Fibroblast of lung (primary cell): ENCODE measurements at regions not wholly inside any gene's neighbourhood (a gene's known extent, or its start where the extent isn't known, plus 50 kb on each side); places are given as distances from the start of the nearest gene placed in this dataset.
"Not testable (repeated sequence)": the region's sequence is repeated elsewhere in the genome, so short reads cannot be mapped to it uniquely, and the experiment has no call there.

Experiments used
- DNase-seq, 2 donors: peaks; one replicate each; pipeline versions ENCODE4 v3.0.0 to v3.0.0-alpha.2; 2010; ENCODE audit warnings: low read depth in 2 of 2
- H2AFZ ChIP-seq: 2 replicates; pipeline ENCODE4 v1.5.1; 2012; ENCODE audit warnings: low read length, control low read depth, inconsistent platforms
- H3K27ac ChIP-seq: 2 replicates; pipeline ENCODE4 v1.5.1; 2011; ENCODE audit warnings: low read length, control low read depth; ENCODE audit not compliant: insufficient read depth
- H3K27me3 ChIP-seq: 2 replicates; pipeline ENCODE4 v1.5.1; 2011; ENCODE audit warnings: mild to moderate bottlenecking, low read length; ENCODE audit not compliant: control insufficient read depth, insufficient read depth
- H3K36me3 ChIP-seq: 2 replicates; pipeline ENCODE4 v1.5.1; 2011; ENCODE audit warnings: low read length; ENCODE audit not compliant: control insufficient read depth, insufficient read depth
- H3K4me1 ChIP-seq: 2 replicates; pipeline ENCODE4 v1.5.1; 2011; ENCODE audit warnings: low read length; ENCODE audit not compliant: control insufficient read depth, insufficient read depth; ENCODE audit errors: extremely low read depth
- H3K4me2 ChIP-seq: 2 replicates; pipeline ENCODE4 v1.5.1; 2011; ENCODE audit warnings: low read length, control low read depth; ENCODE audit not compliant: insufficient read depth; ENCODE audit errors: extremely low read depth
- H3K4me3 ChIP-seq, 4 experiments: fragments of 200-600 bp in 1 of 4; sonication (generic) in 1 of 4; replicated peaks in 1 of 4; 2 replicates each; pipeline ENCODE4 v1.5.1; 2011 to 2016; ENCODE audit warnings: low read length in 4 of 4, low read depth in 3 of 4, mild to moderate bottlenecking in 3 of 4, control low read depth in 2 of 4, inconsistent platforms in 1 of 4, mixed read lengths in 1 of 4; ENCODE audit not compliant: insufficient read depth in 1 of 4; ENCODE audit errors: control extremely low read depth in 1 of 4
- H3K79me2 ChIP-seq: 2 replicates; pipeline ENCODE4 v1.5.1; 2012; ENCODE audit warnings: mild to moderate bottlenecking, low read length, inconsistent platforms; ENCODE audit not compliant: control insufficient read depth, insufficient read depth
- H3K9ac ChIP-seq: 2 replicates; pipeline ENCODE4 v1.5.1; 2011; ENCODE audit warnings: mild to moderate bottlenecking, low read length, control low read depth; ENCODE audit not compliant: insufficient read depth
- H3K9me3 ChIP-seq: 2 replicates; pipeline ENCODE4 v1.5.1; 2012; ENCODE audit warnings: low read depth, low read length; ENCODE audit not compliant: control insufficient read depth, insufficient read depth
- H4K20me1 ChIP-seq: 2 replicates; pipeline ENCODE4 v1.5.1; 2011; ENCODE audit warnings: low read length; ENCODE audit not compliant: control insufficient read depth, insufficient read depth; ENCODE audit errors: extremely low read depth
- EZH2 ChIP-seq: IDR thresholded peaks from 2 replicates; pipeline ENCODE4 v1.5.1; 2012; ENCODE audit warnings: low read length, control low read depth, mild to moderate bottlenecking; ENCODE audit errors: missing control alignments
- TF ChIP-seq, protein P1 (sequence below), 2 donors: IDR thresholded peaks in 1 of 2; conservative IDR thresholded peaks in 1 of 2; 1 replicate in 1 of 2; 2 replicates in 1 of 2; pipeline ENCODE4 v1.5.1; 2011 to 2012; ENCODE audit warnings: low read length in 2 of 2, control low read depth in 1 of 2, inconsistent platforms in 1 of 2, low read depth in 1 of 2, mild to moderate bottlenecking in 1 of 2

DNA sequence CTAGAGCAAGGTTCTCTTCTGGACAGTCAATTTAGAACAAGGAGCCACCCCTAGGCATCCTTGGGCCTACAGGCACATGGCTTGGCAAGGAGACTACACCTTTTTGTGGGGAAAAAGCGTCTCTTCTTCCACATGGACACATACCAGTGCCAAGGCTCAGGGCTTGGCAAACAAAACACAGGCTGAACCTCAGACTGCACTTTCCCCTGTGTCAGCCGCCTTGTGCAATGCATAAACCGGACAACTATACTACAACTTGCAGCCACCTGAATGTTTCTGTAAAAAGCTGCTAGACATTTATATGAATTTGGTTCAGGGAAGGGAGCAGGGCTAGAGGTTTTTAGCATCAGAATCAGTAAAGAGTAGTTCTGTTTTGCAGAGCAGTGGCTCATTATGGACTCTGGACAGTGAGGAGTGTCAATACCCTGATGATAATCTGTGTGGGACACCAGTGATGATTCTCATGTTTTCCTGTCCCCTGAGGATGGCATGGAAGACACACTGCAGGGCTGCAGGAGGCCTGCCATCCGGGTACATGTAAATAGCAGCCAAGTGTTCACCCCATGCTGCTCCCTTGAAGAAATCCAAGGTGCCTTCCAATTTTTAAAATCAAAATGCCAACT is 118.9 kb downstream of the GATA3 start:
- no peak overlapping the region for H3K4me3 ChIP-seq
- TF ChIP-seq EZH2, result no peak
- TF ChIP-seq, protein P1, sequence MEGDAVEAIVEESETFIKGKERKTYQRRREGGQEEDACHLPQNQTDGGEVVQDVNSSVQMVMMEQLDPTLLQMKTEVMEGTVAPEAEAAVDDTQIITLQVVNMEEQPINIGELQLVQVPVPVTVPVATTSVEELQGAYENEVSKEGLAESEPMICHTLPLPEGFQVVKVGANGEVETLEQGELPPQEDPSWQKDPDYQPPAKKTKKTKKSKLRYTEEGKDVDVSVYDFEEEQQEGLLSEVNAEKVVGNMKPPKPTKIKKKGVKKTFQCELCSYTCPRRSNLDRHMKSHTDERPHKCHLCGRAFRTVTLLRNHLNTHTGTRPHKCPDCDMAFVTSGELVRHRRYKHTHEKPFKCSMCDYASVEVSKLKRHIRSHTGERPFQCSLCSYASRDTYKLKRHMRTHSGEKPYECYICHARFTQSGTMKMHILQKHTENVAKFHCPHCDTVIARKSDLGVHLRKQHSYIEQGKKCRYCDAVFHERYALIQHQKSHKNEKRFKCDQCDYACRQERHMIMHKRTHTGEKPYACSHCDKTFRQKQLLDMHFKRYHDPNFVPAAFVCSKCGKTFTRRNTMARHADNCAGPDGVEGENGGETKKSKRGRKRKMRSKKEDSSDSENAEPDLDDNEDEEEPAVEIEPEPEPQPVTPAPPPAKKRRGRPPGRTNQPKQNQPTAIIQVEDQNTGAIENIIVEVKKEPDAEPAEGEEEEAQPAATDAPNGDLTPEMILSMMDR (conservative IDR thresholded peaks at IDR 0.05 in 1 of 2, IDR thresholded peaks at IDR 0.05 in 1 of 2; ENCODE audit: low read depth in 1 of 2, low read length in 2 of 2), result no peak

DNA sequence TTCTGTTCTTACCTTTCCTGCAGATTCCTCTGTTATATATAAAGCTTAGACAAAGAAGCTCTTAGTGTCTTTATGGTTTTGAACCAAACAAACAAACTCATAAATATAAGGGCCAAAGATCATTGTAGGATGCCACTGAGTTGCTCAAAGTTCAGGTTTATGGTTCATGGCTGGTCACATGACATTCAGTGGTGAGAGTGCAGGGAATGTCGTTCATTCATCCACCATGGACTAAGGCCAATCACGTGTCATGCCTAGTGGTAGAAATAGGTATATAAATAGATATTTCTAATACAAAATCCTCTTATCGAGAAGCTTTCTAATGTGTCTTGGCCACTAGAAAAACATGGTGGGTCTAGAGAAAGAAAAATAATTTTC is 119.4 kb downstream of the GATA3 start:
- no peaks in the 10 kb centered on the region for H3K79me2 ChIP-seq
- DNase-seq, result no peak
- H3K9ac ChIP-seq, result no peak overlapping the region
- no peak overlapping the region for H3K4me2 ChIP-seq
- H3K27me3 ChIP-seq, result no peaks in the 10 kb centered on the region
- H4K20me1 ChIP-seq, result no peaks in the 10 kb centered on the region
- H3K36me3 ChIP-seq, result no peaks in the 10 kb centered on the region
- H3K27ac ChIP-seq, result no peak overlapping the region
- no peaks in the 10 kb centered on the region for H3K9me3 ChIP-seq
- H2AFZ ChIP-seq, result no peak overlapping the region
- no peak overlapping the region for H3K4me3 ChIP-seq
- H3K4me1 ChIP-seq, result no peaks in the 10 kb centered on the region
- no peak for TF ChIP-seq EZH2
- TF ChIP-seq, protein P1 (conservative IDR thresholded peaks at IDR 0.05 in 1 of 2, IDR thresholded peaks at IDR 0.05 in 1 of 2; ENCODE audit: low read depth in 1 of 2, low read length in 2 of 2), result no peak

More for the DNA sequence above, 118.9 kb downstream of the GATA3 start:
- no peaks in the 10 kb centered on the region for H4K20me1 ChIP-seq
- H3K27ac ChIP-seq, result no peak overlapping the region
- H3K9ac ChIP-seq, result no peak overlapping the region
- H3K36me3 ChIP-seq, result no peaks in the 10 kb centered on the region
- H3K4me2 ChIP-seq, result no peak overlapping the region
- H3K4me1 ChIP-seq, result no peaks in the 10 kb centered on the region
- H3K27me3 ChIP-seq, result no peaks in the 10 kb centered on the region
- H3K9me3 ChIP-seq, result no peaks in the 10 kb centered on the region
- H2AFZ ChIP-seq, result no peak overlapping the region
- no peaks in the 10 kb centered on the region for H3K79me2 ChIP-seq
- no peak for DNase-seq

DNA sequence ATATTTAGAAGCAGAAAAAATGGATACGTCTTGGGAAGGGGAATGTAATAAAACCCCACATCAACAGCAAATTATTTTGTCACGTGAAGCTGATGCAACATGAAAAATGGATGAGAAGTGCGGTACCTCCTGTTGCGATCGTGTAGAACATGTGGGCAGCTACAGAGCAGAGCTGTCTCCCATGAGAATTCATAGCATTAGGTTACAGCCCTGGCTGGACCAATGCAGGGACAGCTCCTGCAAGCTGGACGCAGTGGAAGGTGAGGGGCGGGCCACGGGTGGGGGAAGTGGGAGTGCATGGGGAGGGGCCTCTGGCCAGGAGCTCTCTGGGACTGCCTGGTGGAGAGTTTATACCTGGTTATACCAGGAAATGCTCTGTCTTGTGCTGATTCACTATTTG is 120.3 kb downstream of the GATA3 start:
- no peak overlapping the region for H3K9ac ChIP-seq
- no peaks in the 10 kb centered on the region for H3K4me1 ChIP-seq
- H3K4me2 ChIP-seq, result no peak overlapping the region
- TF ChIP-seq, protein P1 (conservative IDR thresholded peaks at IDR 0.05 in 1 of 2, IDR thresholded peaks at IDR 0.05 in 1 of 2; ENCODE audit: low read depth in 1 of 2, low read length in 2 of 2), result no peak
- TF ChIP-seq EZH2, result no peak
- H3K27ac ChIP-seq, result no peak overlapping the region
- no peaks in the 10 kb centered on the region for H3K36me3 ChIP-seq
- no peaks in the 10 kb centered on the region for H3K9me3 ChIP-seq
- H3K4me3 ChIP-seq, result no peak overlapping the region
- H4K20me1 ChIP-seq, result no peaks in the 10 kb centered on the region
- no peak for DNase-seq
- H3K79me2 ChIP-seq, result no peaks in the 10 kb centered on the region
- H3K27me3 ChIP-seq, result no peaks in the 10 kb centered on the region
- no peak overlapping the region for H2AFZ ChIP-seq

DNA sequence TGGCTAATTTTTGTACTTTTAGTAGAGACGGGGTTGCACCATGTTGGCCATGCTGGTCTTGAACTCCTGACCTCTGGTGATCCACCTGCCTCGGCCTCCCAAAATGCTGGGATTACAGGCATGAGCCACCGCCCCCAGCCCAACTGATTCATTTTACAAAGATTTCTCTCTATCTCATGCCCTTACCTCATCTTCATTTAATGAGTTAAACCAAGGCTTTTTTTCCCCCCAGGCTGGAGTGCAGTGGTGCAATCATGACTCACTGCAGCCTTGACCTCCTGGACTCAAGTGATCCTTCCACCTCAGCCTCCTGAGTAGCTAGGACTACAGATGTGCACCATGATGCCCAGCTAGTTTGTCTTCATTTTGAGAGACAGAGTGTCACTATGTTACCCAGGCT is 123.0 kb downstream of the GATA3 start:
- not testable (repeated sequence) for H3K36me3 ChIP-seq, H3K79me2 ChIP-seq, DNase-seq, H2AFZ ChIP-seq, H3K9me3 ChIP-seq, H3K4me1 ChIP-seq, H3K4me3 ChIP-seq, H3K4me2 ChIP-seq, H3K27me3 ChIP-seq, H3K27ac ChIP-seq, H4K20me1 ChIP-seq, H3K9ac ChIP-seq

DNA sequence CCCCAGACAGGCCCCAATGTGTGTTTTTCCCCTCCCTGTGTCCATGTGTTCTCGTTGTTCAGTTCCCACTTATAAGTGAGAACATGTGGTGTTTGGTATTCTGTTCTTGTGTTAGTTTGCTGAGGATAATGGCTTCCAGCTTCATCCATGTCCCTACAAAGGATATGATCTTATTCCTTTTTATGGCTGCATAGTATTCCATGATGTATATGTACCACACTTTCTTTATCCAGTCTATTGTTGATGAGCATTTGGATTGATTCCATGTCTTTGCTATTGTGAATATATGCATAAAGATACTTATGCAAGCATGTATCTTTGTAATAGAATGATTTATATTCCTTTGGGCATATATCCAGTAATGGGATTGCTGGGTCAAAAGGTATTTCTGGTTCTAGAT is 125.3 kb downstream of the GATA3 start:
- not testable (repeated sequence) for H3K4me2 ChIP-seq, H3K9ac ChIP-seq, H3K27ac ChIP-seq, H3K4me1 ChIP-seq, H3K36me3 ChIP-seq, H3K4me3 ChIP-seq, H3K27me3 ChIP-seq, DNase-seq, H2AFZ ChIP-seq, H3K9me3 ChIP-seq, H4K20me1 ChIP-seq, H3K79me2 ChIP-seq
